ACHN (cell line): ENCODE measurements at regions not wholly inside any gene's neighbourhood (a gene's known extent, or its start where the extent isn't known, plus 50 kb on each side); places are given as distances from the start of the nearest gene placed in this dataset.
"Not testable (repeated sequence)": the region's sequence is repeated elsewhere in the genome, so short reads cannot be mapped to it uniquely, and the experiment has no call there.

ENCODE experiments used
- DNase-seq: peaks from one replicate; pipeline ENCODE4 v3.0.0-alpha.2; 2015
- in situ Hi-C: cut with HindIII; loops from 2 replicates; pipeline ENCODE4 v1.10.0; 2017; ENCODE audit warnings: low sequenced_read_pairs, low pct_ligation_motif_present, low pct_unique_long_range_greater_than_20kb

- DNase-seq = peak; percentile 33
- in situ Hi-C loops = no loop called here
Observed at GRCh38 chrX:65451663-65452062, 82.9 kb downstream of the LAS1L start.

DNA sequence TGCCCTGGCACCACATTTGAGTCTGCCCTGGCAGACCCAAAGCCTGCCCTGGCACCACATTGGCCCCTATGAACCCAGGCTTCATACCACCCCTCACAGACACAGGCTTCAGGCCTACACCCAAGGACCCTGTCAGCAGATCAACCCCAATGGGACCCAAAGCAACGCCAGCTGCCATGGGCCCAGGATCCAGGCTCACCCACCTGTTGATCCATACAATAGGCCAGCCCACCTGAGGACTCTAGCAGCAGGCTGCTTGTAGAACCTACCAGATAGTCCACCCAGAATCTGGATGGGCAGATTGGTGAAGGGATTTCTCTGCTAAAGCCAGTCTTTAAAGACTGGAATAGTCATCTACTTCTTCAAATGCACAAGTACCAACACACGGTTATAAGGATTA is 114.4 kb downstream of the LAS1L start:
- in situ Hi-C loops = no loop called here
- DNase-seq = no peak

- DNase-seq, in situ Hi-C loops: not testable (repeated sequence)
Observed at GRCh38 chrX:65407662-65408061, 126.9 kb downstream of the LAS1L start.

GRCh38 chrX:65407157-65407626 is 127.4 kb downstream of the LAS1L start:
- no peak for DNase-seq
- in situ Hi-C loops = no loop called here

DNA sequence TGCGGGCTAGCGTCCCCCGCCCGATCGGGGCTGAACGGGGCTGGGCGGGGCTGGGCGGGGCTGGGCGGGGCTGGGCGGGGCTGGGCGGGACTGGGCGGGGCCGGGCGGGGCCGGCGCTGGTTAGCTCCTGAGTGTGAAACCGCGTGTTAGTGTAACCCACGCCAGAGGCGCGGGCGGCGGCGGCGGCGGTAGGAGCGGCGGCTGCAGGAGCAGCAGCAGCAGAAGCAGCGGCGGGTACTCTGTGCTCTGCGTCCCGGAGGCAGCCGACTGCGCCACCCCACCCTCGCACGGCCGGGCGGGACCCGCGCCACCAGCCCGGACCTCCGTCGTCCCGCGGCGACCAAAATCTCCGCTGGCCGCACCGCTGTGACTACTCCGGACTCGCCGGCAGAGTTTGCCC is 128.1 kb downstream of the LAS1L start:
- no peak for DNase-seq
- in situ Hi-C loops = no loop called here

- no peak for DNase-seq
- in situ Hi-C loops = no loop called here
Observed at GRCh38 chrX:65392284-65392683, 142.3 kb downstream of the LAS1L start.

- in situ Hi-C loops, DNase-seq: not testable (repeated sequence)
Observed at GRCh38 chrX:65389120-65389519, 145.5 kb downstream of the LAS1L start.
